CD4-positive, alpha-beta T cell treated with Interleukin-15 for 4 hours (primary cell): ENCODE measurements at regions not wholly inside any gene's neighbourhood (a gene's known extent, or its start where the extent isn't known, plus 50 kb on each side); places are given as distances from the start of the nearest gene placed in this dataset.

Experiments used
- DNase-seq: peaks from one replicate; pipeline ENCODE4 v3.0.0-alpha.2; 2020; ENCODE audit warnings: low spot score

DNA sequence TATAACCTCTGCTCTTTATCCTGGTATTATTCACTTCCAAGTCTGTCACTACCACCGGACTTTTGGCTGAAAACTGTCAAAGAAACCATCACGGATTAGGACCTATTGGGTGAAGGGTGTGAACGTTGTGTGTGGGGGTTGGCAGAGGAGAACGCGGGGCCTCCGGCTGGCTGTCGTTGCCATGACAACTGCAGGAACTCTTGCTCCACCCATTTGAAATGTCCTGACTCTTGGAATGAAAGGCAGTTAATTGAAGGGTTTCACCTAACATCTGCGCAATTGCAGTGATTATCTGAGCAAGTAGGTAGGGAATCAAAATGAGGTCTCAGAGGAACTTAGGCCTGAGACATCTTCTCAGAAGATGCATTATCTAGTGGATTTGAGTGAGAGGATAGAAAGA is 60.9 kb upstream of the CLMP start:
- DNase-seq = no peak

DNA sequence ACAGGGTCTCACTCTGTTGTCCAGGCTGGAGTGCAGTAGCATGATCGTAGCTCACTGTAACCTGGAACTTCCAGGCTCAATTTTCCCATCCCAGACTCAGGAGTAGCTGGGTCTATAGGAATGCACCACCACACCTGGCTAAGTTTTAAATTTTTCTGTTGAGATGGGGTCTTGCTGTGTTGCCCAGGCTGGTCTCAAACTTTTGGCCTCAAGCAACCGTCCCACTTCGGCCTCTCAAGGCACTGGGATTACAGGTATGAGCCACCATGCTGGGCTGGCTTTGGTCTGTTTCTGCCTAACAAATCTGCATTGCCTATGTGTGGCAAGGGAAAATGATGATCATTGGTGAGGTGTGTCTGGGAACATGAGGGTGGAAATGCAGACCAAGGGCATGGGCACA is 59.3 kb upstream of the CLMP start:
- no peak for DNase-seq

DNA sequence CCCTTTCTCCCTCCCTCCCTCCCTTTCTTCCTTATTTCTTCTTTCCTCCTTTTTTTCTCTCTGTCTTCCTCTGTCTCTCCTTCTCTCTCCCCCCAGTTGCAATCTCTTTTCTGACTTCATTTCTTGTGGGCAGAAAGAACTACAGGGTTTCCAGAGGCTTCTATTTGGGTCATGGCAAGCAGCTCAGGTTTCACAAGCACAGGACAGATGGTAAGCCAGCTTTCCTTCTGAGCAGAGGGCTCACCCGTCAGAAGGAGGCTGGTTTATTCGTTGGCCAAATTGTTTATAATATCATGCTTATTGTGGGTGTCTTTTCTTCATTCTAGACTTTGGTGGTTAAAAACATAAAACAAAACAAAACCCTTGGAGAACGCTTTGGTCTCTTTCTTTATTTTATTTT is 58.9 kb upstream of the CLMP start:
- DNase-seq = no peak

DNA sequence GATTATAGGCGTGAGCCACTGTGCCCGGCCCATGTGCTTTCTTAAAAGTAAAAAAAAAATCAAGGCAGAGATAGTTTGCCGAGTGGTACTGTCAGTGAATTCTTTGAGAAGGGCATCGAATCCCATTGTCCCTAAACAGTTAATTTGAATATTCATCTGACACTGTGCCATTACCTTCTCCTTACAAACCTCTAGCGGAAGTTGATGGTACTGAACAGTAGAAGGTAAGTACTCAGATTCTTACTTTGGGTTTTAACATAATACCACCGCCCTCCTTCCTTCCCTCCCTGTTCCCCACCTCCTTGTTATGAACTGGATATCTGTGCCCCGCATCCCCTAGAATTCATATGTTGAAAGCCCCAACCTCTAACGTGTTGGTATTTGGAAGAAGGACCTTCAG is 58.2 kb upstream of the CLMP start:
- DNase-seq = no peak

DNA sequence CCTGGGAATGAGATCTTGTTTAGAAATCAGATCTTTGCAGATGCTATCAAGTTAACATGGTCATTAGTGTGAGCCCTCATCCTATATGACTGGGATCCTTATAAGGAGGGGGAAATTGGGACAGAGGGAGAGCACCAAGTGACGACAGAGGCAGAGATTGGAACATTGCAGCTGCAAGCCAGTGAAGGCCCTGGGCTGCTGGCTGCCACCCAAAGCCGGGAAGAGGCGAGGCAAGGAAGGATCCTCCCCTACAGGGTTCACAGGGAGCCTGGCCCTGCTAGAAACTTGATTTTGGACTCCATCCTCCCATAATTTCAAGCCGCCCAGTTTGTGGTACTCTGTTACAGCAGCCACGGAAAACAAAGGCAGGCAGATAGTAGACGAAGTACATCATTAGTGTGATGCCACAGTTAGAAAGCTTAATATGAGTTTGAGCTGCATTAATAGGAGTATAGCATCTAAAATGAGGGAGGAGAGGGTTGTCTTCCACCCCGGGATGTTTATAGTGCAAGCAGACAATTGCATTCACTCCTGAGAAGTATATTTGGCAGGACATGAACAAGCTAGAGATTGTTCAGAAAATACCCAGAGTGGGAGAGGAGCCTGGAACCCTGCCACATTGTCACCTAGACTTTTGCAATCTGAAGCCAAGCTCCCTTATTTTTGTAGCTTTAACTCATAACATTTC is 56.8 kb upstream of the CLMP start:
- no peak for DNase-seq

DNA sequence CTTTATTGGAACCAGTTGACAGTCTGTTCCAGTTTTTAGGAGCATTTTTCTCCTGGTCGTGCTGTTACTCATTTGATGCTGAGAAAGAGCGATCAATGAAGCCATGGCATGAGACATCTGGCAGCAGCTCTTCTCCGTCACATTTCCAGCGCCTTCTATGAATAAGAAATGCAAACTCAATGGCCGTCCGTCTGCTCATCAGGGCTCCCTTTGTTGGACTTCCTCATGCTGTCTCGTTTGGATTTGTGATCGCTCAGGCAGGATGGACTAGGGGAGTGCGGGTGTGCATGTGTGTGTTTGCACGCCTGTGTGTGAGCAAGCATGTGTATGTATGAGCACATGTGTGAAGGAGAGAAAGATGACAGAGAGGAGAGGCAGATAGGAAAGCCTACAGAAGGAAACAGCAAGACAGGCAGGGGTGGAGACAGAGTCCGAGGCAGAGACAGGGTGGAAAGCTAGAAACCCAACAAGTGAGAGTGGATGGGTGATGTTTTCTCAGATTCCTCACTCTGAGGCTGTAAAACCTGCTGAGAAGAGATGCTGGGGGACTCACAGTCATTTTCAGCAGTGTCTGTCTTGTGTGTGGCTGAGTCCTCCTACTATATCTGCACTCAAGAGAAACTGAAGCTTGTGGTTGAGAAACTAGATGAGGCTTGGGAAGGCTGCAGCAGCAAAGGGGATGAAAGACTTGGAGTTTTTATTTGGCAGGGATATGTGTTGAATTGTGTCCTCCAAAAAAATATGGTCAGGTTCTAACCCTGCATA is 56.0 kb upstream of the CLMP start:
- DNase-seq = no peak

DNA sequence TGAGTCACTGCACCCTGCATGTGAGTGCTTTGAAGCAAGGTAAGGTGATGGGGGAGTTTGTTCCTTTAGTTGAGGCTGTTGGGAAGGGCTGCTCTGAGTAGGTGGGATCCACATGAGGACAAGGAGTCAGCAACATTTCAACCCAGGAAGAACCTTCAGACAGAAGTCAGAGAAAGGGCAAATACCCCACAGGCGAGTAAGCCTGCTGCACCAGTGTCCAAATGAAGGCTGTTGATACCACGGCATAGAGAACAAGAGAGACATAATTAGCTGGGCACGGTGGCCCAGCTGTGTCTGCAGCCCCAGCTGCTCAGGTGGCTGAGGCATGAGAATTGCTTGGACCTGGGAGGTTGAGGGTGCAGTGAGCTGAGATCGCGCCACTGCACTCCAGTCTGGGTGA is 54.3 kb upstream of the CLMP start:
- DNase-seq = no peak

DNA sequence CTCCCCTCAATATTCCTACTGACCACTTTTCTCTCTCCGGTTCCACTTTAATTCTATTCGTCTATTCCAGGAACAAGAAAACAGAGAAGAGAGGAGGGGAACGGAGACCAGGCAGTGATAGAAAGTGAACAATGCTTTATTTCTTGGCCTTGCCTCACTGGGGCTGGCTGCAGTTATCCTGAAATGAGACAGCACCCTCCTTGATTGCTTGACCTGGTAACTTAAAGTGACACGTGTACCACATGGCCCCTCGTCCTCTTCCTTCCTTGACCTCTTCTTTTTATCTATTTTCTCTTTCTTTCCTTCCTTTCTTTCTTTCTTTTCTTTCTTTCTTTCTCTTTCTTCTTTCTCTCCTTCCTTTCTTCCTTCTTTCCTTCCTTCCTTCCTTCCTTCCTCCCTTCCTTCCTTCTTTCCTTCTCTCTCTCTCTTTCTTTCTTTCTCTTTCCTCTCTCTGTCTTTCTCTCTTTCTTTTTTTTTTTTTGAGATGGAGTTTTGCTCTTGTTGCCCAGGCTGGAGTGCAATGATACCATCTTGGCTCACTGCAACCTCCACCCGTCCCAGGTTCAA is 52.8 kb upstream of the CLMP start:
- DNase-seq = no peak

DNA sequence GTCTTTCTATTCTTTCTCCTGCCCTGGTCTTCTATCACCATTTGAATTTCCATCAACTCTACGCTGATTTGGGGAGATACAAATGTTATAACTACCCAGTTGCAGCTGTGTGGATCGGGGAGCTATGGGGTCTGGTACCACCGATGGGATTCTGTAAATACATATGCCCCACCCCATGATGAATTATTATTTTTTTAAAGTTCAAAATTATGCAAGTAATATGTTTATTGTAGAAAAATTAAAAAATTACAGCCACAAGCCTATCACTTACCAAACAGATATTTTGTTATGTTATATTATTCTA is 52.4 kb upstream of the CLMP start:
- no peak for DNase-seq

DNA sequence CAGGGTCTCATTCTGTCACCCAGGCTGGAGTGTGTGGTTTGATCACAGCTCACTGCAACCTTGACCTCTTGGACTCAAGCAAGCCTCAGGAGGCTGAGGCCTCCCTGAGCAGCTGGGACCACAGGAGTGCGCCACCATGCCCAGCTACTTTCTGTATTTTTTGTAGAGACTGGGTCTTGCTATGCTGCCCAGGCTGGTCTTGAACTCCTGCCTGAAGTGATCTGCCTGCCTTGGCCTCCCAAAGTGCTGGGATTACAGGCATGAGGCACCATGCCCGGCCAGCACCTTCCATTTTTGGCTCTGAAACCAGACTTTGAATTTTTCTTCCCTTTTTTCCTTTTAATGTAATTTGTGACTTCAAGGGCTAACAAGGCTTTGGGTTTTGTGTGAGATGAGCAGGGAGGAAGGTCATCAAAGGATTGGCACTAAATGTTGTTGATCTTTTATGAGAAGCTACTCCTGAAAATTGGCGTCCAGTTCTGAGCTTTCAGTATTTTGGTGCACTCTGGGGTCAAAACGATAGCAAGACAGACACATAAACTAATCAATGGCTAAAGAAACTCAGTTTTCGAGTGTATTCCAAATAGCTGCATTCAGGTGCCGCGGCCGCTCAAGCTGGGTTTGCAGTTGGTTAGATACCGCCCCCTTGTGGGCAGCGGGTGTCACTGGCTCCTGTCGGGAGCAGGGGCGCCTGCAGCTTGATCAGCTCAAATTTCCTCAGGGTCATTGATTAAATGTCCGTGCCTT is 51.9 kb upstream of the CLMP start:
- peak; percentile 79 for DNase-seq

DNA sequence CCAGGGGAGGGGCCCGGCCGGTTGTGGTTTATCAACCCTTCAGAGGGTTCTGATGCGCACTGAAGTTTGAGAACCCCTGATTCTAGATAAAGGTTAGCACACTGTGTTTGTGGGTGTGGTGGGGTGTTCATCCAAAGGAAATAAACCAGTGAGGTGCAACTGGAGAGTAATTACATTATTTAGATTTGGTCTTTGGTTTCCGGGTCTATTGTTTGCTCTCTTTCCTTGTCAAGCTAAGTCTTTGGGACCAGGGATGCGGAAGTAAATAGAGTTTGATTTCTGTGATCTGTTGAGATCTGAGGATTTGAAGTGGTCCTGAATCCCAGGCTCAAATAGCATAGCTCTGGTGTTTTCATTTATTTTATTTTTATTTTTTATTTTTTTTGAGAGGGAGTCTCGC is 50.5 kb upstream of the CLMP start:
- DNase-seq = no peak
